ENCODE measurements at regions not wholly inside any gene's neighbourhood (a gene's known extent, or its start where the extent isn't known, plus 50 kb on each side); places are given as distances from the start of the nearest gene placed in this dataset.

- no peak overlapping the region for H3K27ac ChIP-seq (ENCODE audit: low read depth, low read length)
- no peaks in the 10 kb centered on the region for H3K9me3 ChIP-seq (ENCODE audit: control insufficient read depth in 3 of 3, low read length in 3 of 3)
- peaks cover 0 to 3% (median 0%) of the 10 kb centered on the region in 3 donors for H3K4me1 ChIP-seq (ENCODE audit: control insufficient read depth in 3 of 3, insufficient read depth in 3 of 3, low read length in 3 of 3)
- no peak overlapping the region for H3K4me3 ChIP-seq (ENCODE audit: low read length in 3 of 3)
- no peak overlapping the region for H3K9ac ChIP-seq (ENCODE audit: low read depth in 1 of 3, low read length in 3 of 3)
- H3K27me3 ChIP-seq (ENCODE audit: control insufficient read depth in 3 of 3, insufficient read depth in 3 of 3, low read length in 3 of 3): no peaks in the 10 kb centered on the region
- no peaks in the 10 kb centered on the region for H3K36me3 ChIP-seq (ENCODE audit: control insufficient read depth in 3 of 3, insufficient read depth in 3 of 3, low read length in 3 of 3)
These were observed 65.3 kb upstream of the IL12A start for GRCh38 chr3:159923336-159923735.

GRCh38 chr3:159923956-159924355, 64.7 kb upstream of the IL12A start:
- H3K27ac ChIP-seq (ENCODE audit: low read depth, low read length): no peak overlapping the region
- no peak overlapping the region for H3K9ac ChIP-seq (ENCODE audit: low read depth in 1 of 3, low read length in 3 of 3)
- no peaks in the 10 kb centered on the region for H3K9me3 ChIP-seq (ENCODE audit: control insufficient read depth in 3 of 3, low read length in 3 of 3)
- H3K27me3 ChIP-seq (ENCODE audit: control insufficient read depth in 3 of 3, insufficient read depth in 3 of 3, low read length in 3 of 3): no peaks in the 10 kb centered on the region
- H3K4me1 ChIP-seq (ENCODE audit: control insufficient read depth in 3 of 3, insufficient read depth in 3 of 3, low read length in 3 of 3): peaks cover 0 to 3% (median 0%) of the 10 kb centered on the region in 3 donors
- H3K36me3 ChIP-seq (ENCODE audit: control insufficient read depth in 3 of 3, insufficient read depth in 3 of 3, low read length in 3 of 3): no peaks in the 10 kb centered on the region
- no peak overlapping the region for H3K4me3 ChIP-seq (ENCODE audit: low read length in 3 of 3)

GRCh38 chr3:159924411-159924810, 64.2 kb upstream of the IL12A start:
- no peaks in the 10 kb centered on the region for H3K9me3 ChIP-seq (ENCODE audit: control insufficient read depth in 3 of 3, low read length in 3 of 3)
- H3K4me1 ChIP-seq (ENCODE audit: control insufficient read depth in 3 of 3, insufficient read depth in 3 of 3, low read length in 3 of 3): peaks cover 0 to 3% (median 3%) of the 10 kb centered on the region in 3 donors
- H3K36me3 ChIP-seq (ENCODE audit: control insufficient read depth in 3 of 3, insufficient read depth in 3 of 3, low read length in 3 of 3): no peaks in the 10 kb centered on the region
- no peak overlapping the region for H3K4me3 ChIP-seq (ENCODE audit: low read length in 3 of 3)
- H3K9ac ChIP-seq (ENCODE audit: low read depth in 1 of 3, low read length in 3 of 3): no peak overlapping the region
- no peak overlapping the region for H3K27ac ChIP-seq (ENCODE audit: low read depth, low read length)
- no peaks in the 10 kb centered on the region for H3K27me3 ChIP-seq (ENCODE audit: control insufficient read depth in 3 of 3, insufficient read depth in 3 of 3, low read length in 3 of 3)

GRCh38 chr3:159925248-159925647, 63.4 kb upstream of the IL12A start:
- Histone ChIP-seq H3K27ac (ENCODE audit: low read depth, low read length) (no peak overlapping the region), H3K27me3 (ENCODE audit: control insufficient read depth in 3 of 3, insufficient read depth in 3 of 3, low read length in 3 of 3) (no peaks in the 10 kb centered on the region), H3K9ac (ENCODE audit: low read depth in 1 of 3, low read length in 3 of 3) (no peak overlapping the region), H3K9me3 (ENCODE audit: control insufficient read depth in 3 of 3, low read length in 3 of 3) (no peaks in the 10 kb centered on the region), H3K4me1 (ENCODE audit: control insufficient read depth in 3 of 3, insufficient read depth in 3 of 3, low read length in 3 of 3) (peaks cover 0 to 4% (median 3%) of the 10 kb centered on the region in 3 donors), H3K36me3 (ENCODE audit: control insufficient read depth in 3 of 3, insufficient read depth in 3 of 3, low read length in 3 of 3) (no peaks in the 10 kb centered on the region), H3K4me3 (ENCODE audit: low read length in 3 of 3) (no peak overlapping the region)

GRCh38 chr3:159926573-159926972, 62.1 kb upstream of the IL12A start:
- Histone ChIP-seq H3K4me1 (ENCODE audit: control insufficient read depth in 3 of 3, insufficient read depth in 3 of 3, low read length in 3 of 3) (peaks cover 0 to 4% (median 3%) of the 10 kb centered on the region in 3 donors), H3K9ac (ENCODE audit: low read depth in 1 of 3, low read length in 3 of 3) (no peak overlapping the region), H3K9me3 (ENCODE audit: control insufficient read depth in 3 of 3, low read length in 3 of 3) (no peaks in the 10 kb centered on the region), H3K27ac (ENCODE audit: low read depth, low read length) (no peak overlapping the region), H3K36me3 (ENCODE audit: control insufficient read depth in 3 of 3, insufficient read depth in 3 of 3, low read length in 3 of 3) (no peaks in the 10 kb centered on the region), H3K4me3 (ENCODE audit: low read length in 3 of 3) (no peak overlapping the region), H3K27me3 (ENCODE audit: control insufficient read depth in 3 of 3, insufficient read depth in 3 of 3, low read length in 3 of 3) (no peaks in the 10 kb centered on the region)

DNA sequence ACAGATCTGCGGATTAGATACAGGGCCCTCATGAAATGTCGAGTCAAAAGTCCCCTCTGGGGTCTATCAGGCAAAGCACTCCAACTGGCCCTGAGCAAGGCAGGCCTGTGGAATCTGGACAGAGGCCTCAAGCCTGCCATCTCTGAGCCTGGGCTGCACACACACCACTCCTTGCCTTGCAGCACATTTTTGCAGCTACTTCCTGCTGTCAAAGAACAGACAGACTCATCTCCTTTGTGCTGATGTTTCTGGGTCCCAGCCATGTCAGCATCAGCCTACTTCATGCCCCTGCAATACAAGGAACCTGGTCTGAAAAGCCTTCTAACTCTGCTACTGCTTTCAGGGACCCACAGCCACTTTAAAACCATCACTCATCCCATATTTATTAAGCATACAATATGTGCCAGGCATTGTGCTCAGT, 60.6 kb upstream of the IL12A start:
- Histone ChIP-seq H3K36me3 (ENCODE audit: control insufficient read depth in 3 of 3, insufficient read depth in 3 of 3, low read length in 3 of 3) (no peaks in the 10 kb centered on the region), H3K4me1 (ENCODE audit: control insufficient read depth in 3 of 3, insufficient read depth in 3 of 3, low read length in 3 of 3) (peaks cover 0 to 4% (median 3%) of the 10 kb centered on the region in 3 donors), H3K27me3 (ENCODE audit: control insufficient read depth in 3 of 3, insufficient read depth in 3 of 3, low read length in 3 of 3) (no peaks in the 10 kb centered on the region), H3K27ac (ENCODE audit: low read depth, low read length) (no peak overlapping the region), H3K9ac (ENCODE audit: low read depth in 1 of 3, low read length in 3 of 3) (no peak overlapping the region), H3K4me3 (ENCODE audit: low read length in 3 of 3) (no peak overlapping the region), H3K9me3 (ENCODE audit: control insufficient read depth in 3 of 3, low read length in 3 of 3) (no peaks in the 10 kb centered on the region)

- Histone ChIP-seq H3K27me3 (ENCODE audit: control insufficient read depth in 3 of 3, insufficient read depth in 3 of 3, low read length in 3 of 3) (no peaks in the 10 kb centered on the region), H3K9ac (ENCODE audit: low read depth in 1 of 3, low read length in 3 of 3) (no peak overlapping the region), H3K36me3 (ENCODE audit: control insufficient read depth in 3 of 3, insufficient read depth in 3 of 3, low read length in 3 of 3) (no peaks in the 10 kb centered on the region), H3K9me3 (ENCODE audit: control insufficient read depth in 3 of 3, low read length in 3 of 3) (no peaks in the 10 kb centered on the region), H3K4me1 (ENCODE audit: control insufficient read depth in 3 of 3, insufficient read depth in 3 of 3, low read length in 3 of 3) (peaks cover 0 to 4% (median 3%) of the 10 kb centered on the region in 3 donors), H3K4me3 (ENCODE audit: low read length in 3 of 3) (no peak overlapping the region), H3K27ac (ENCODE audit: low read depth, low read length) (peak overlapping the region; percentile 58)
These were observed 60.0 kb upstream of the IL12A start for GRCh38 chr3:159928666-159929065.

DNA sequence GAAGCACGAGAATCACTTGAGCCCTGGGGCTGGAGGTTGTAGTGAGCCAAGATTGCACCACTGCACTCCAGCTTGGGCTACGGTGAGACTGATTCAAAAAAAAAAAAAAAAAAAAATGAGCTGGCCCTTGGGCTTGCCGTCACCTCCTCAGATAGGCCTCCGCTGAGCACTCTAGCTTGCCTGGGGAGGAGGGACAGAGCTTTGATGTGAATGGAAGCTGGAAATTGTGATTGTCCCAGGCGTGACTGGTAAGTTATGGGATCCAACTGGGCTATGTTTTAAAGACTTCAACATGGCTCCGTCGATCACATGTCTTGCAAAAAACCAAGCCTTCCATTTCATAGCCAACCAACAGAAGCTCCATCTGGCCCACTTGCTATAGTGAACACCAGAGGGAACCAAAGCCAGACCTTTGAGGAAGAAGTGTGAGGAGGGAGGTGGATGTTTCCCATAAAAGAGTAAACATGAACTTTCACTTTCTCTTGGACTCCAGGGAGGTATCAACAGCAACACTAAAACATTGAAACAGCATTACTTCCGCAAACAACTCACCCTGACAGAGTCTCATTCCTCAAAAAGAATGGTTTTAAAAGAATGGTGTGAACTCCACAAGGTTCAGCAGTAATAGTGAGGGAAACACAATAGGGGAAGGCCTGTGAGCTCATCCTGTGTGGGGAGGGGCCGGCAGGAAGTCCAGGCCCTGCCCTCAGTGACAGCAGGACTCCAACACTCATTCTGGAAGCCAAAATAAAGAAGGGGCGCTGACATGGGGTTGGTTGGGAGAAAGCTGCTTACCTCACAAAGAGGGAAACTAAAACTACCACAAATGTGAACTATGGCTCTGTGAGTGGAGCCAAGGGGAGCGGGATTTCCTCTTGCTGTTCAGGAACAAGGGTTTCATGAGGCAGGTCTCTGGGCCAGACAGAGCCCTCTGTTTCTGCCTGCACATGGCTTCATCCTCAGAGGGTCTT, 59.2 kb upstream of the IL12A start:
- Histone ChIP-seq H3K9me3 (ENCODE audit: control insufficient read depth in 3 of 3, low read length in 3 of 3) (peaks cover 0 to 4% (median 3%) of the 10 kb centered on the region in 3 donors), H3K27ac (ENCODE audit: low read depth, low read length) (peak overlapping the region; percentile 58), H3K4me3 (ENCODE audit: low read length in 3 of 3) (no peak overlapping the region), H3K4me1 (ENCODE audit: control insufficient read depth in 3 of 3, insufficient read depth in 3 of 3, low read length in 3 of 3) (peaks cover 0 to 4% (median 3%) of the 10 kb centered on the region in 3 donors), H3K27me3 (ENCODE audit: control insufficient read depth in 3 of 3, insufficient read depth in 3 of 3, low read length in 3 of 3) (no peaks in the 10 kb centered on the region), H3K36me3 (ENCODE audit: control insufficient read depth in 3 of 3, insufficient read depth in 3 of 3, low read length in 3 of 3) (no peaks in the 10 kb centered on the region), H3K9ac (ENCODE audit: low read depth in 1 of 3, low read length in 3 of 3) (no peak overlapping the region)

DNA sequence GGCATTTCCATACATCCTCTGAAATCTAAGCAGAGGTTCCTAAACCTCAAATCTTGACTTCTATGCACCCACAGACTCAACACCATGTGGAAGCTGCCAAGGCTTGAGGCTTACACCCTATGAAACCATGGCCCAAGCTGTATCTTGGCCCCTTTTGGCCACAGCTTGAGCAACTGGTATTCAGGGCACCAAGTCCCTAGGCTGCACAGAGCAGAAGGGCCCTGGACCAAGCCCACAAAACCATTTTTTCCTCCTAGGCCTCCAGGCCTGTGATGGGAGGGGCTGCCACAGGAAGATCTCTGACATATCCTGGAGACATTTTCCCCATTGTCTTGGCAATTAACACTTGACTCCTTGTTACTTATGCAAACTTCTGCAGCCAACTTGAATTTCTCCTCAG, 54.4 kb upstream of the IL12A start:
- no peak overlapping the region for H3K27ac ChIP-seq (ENCODE audit: low read depth, low read length)

GRCh38 chr3:159936541-159936940, 52.1 kb upstream of the IL12A start:
- Histone ChIP-seq H3K9me3 (ENCODE audit: control insufficient read depth in 3 of 3, low read length in 3 of 3) (peaks cover 0 to 4% (median 3%) of the 10 kb centered on the region in 3 donors), H3K4me3 (ENCODE audit: low read length in 3 of 3) (no peak overlapping the region), H3K36me3 (ENCODE audit: control insufficient read depth in 3 of 3, insufficient read depth in 3 of 3, low read length in 3 of 3) (no peaks in the 10 kb centered on the region), H3K4me1 (ENCODE audit: control insufficient read depth in 3 of 3, insufficient read depth in 3 of 3, low read length in 3 of 3) (no peaks in the 10 kb centered on the region), H3K9ac (ENCODE audit: low read depth in 1 of 3, low read length in 3 of 3) (no peak overlapping the region), H3K27ac (ENCODE audit: low read depth, low read length) (no peak overlapping the region), H3K27me3 (ENCODE audit: control insufficient read depth in 3 of 3, insufficient read depth in 3 of 3, low read length in 3 of 3) (no peaks in the 10 kb centered on the region)

More for the DNA sequence above, 54.4 kb upstream of the IL12A start:
- Histone ChIP-seq H3K27me3 (ENCODE audit: control insufficient read depth in 3 of 3, insufficient read depth in 3 of 3, low read length in 3 of 3) (no peaks in the 10 kb centered on the region), H3K4me1 (ENCODE audit: control insufficient read depth in 3 of 3, insufficient read depth in 3 of 3, low read length in 3 of 3) (peaks cover 0 to 3% (median 0%) of the 10 kb centered on the region in 3 donors), H3K9me3 (ENCODE audit: control insufficient read depth in 3 of 3, low read length in 3 of 3) (peaks cover 0 to 4% (median 3%) of the 10 kb centered on the region in 3 donors), H3K36me3 (ENCODE audit: control insufficient read depth in 3 of 3, insufficient read depth in 3 of 3, low read length in 3 of 3) (no peaks in the 10 kb centered on the region), H3K9ac (ENCODE audit: low read depth in 1 of 3, low read length in 3 of 3) (no peak overlapping the region), H3K4me3 (ENCODE audit: low read length in 3 of 3) (no peak overlapping the region)
